SH-SY5Y (cell line): ENCODE measurements at regions not wholly inside any gene's neighbourhood (a gene's known extent, or its start where the extent isn't known, plus 50 kb on each side); places are given as distances from the start of the nearest gene placed in this dataset.

Experiments
- GATA2 ChIP-seq: IDR thresholded peaks from 2 replicates; pipeline ENCODE4 v1.6.1; 2011; ENCODE audit warnings: mild to moderate bottlenecking, low read depth, low read length
- GATA3 ChIP-seq: IDR thresholded peaks from 2 replicates; pipeline ENCODE4 v1.6.1; 2011; ENCODE audit warnings: low read depth, mild to moderate bottlenecking, low read length, moderate library complexity

DNA sequence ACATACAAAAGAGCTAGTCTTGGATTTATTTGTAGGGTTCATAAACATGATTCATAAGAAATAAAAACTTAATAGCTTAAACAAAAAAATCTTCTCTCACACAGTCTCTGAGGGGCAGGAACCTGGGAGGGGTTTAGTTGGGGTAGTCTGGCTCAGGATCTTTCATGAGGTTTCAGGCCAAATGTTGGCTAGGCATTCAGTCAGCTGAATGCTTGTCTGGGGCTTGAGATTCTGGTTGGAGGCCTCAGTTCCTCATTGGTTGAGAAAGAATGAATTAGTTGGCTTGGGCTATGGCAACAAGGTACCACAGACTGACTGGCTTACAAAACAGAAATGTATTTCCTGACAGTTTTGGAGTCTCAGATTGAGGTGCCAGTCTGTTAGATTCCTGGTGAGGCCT lies 74.3 kb downstream of the ANKRD7 start:
- TF ChIP-seq GATA3 = no peak
- no peak for TF ChIP-seq GATA2

DNA sequence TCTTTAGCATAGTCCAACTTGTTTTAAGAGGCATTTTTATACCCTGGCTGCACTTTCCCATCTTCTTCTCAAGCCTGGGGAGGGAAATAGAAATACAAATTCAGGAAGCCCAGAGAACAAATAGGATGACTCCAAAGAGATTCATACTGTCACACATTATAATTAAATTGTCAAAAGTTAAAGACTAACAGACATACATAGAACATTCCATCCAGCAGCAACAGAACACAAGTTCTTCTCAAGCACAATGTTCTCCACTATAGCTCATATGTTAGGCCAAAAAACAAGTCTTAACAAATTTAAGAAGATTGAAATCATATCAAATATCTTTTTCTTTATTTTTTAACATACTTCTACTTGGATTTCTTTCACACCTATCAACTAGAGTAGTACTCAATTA lies 75.7 kb downstream of the ANKRD7 start:
- TF ChIP-seq GATA3 (no peak), GATA2 (no peak)

GRCh38 chr7:118304100-118304499 lies 79.6 kb downstream of the ANKRD7 start:
- TF ChIP-seq GATA3 (no peak), GATA2 (no peak)

DNA sequence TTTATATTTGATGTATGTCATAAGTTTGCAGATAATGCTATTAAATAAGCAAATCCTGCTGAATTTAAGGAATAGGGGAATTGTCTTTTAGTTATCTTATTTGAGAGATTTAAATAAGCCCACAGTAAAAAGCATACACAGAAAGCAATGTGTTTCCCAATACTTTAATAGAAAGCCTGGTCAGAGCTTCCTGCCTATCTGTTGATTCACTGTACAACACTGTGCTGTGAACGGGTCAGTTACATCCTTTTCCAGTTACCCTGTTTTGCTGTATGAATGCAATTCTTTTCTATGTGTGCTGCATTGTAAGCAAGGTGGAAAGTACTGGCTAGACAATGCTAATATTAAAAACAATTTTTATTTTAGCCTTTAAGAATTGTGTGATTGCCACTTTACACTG lies 81.2 kb downstream of the ANKRD7 start:
- TF ChIP-seq GATA3 (no peak), GATA2 (no peak)

DNA sequence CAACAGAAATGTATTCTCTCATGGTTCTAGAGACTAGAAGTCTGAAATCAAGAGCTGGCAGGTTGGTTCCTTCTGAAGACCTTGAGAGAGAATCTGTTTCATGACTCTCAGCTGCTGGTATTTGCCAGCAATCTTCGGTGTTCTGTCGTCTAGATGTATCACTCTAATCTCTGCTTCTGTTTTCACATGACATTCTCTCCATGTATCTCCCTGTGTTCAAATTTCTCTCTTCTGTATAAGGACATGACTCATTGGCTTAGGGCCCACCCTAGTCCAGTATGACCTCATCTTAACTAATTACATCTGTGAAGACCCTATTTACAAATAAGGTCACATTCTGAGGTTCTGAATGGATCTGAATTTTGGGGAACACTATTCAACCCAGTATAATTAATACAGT lies 82.3 kb downstream of the ANKRD7 start:
- no peak for TF ChIP-seq GATA3
- no peak for TF ChIP-seq GATA2

DNA sequence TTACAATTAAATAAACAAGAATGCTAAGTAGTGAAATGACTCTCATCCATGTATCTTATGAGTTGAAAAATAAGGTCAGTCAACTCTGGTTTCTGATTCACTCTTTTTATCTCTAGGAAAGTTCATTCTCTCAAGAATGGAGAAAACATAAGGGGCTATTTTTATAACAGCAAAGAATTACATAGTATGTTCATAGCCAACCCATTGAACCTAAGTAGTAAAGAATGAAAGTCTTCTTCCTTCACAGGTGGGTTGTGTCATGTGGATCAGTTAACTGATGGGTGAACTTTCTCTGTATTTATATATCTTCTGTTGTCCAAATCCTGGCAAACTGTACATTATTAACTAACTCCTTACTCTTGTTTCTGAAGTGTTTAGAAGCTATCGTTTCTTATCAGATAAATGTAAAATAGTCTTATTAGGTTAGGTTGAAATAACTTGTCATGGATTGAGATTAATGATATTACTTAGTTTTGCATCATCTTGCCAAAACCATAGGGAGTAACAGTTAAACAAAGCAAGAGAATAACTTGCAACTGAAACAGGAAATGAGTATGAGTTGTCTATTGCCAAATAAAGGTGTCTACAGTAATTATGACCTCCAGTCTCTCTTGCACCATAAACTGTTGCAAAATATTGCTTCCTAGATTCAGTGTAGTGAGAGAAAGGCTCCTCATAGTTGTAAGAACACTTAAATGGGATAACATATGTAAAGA lies 86.8 kb downstream of the ANKRD7 start:
- TF ChIP-seq GATA2 (no peak), GATA3 (no peak)

GRCh38 chr7:118312051-118312450 lies 87.5 kb downstream of the ANKRD7 start:
- TF ChIP-seq GATA3 (no peak), GATA2 (no peak)

DNA sequence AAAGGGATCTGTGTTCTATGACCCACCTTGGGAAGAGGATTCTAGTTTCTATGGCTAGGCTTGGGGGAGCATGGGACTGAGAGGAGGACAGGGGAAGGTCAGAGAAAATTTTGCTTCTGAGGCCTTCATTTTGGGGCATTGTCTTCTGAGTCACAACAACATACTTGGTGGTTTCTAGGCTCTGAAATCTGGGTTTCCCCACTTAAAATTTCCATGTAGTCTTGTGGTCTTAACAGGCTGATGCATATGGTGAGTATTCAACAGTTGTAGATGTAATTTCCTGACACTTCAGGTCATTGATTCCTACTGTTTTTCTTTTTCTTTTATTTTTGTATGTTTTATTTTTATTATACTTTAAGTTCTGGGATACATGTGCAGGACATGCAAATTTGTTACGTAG lies 88.5 kb downstream of the ANKRD7 start:
- no peak for TF ChIP-seq GATA2
- no peak for TF ChIP-seq GATA3

DNA sequence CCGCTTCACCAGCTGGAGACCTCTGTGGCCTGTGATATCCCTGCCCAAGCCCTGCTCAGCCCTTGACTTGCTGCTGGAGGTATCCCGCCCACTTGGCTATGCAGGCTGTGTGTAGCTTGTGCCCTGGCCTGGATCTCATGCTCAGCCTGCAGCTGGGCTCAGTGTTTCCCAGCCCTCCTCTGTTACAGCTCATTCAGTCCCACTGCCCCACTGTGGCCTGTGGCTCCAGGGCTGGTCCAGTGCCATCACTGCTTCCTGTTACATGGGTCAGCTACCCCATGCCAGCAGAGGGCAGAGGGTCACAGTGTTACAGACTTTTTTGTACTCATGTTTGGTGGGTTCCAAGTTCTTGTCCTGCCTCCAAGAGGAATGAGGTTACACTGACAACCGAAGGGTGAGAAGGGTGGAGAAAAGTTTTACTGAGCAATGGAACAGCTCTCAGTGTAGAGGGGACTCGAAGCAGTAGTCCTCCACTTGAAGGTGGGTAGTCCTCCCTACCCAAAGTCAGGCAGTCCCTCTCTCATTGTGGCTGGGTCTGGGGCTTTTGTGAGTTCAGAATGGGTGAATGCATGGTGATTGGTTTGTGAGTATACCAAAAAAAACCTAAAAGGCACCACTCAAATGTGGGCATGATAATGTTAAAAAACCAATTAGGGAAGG lies 100.4 kb downstream of the ANKRD7 start:
- no peak for TF ChIP-seq GATA2
- TF ChIP-seq GATA3 = no peak

GRCh38 chr7:118325450-118325808 lies 100.9 kb downstream of the ANKRD7 start:
- no peak for TF ChIP-seq GATA3
- no peak for TF ChIP-seq GATA2

DNA sequence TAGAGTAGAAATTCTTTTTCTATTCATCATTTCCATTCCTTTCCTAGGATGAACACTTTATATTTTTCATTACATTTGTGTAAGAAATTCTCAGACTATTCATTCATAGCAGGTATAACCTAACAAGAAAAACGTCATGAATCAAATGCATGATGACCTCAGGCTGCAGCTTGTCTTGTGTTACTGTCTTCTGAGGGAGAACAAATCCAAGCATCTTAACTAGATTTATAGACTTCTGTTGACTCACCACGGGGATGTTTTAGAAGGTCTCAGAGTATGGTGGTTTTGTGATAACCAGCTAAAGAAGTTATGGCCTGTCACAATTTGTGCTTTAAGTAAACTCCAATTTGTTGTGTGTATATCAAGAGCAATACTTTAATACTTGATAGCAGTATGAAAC lies 102.7 kb downstream of the ANKRD7 start:
- no peak for TF ChIP-seq GATA3
- no peak for TF ChIP-seq GATA2

- TF ChIP-seq GATA2 (no peak), GATA3 (no peak)
These were observed 104.2 kb downstream of the ANKRD7 start for GRCh38 chr7:118328505-118329211.

GRCh38 chr7:118330388-118330787 lies 105.9 kb downstream of the ANKRD7 start:
- no peak for TF ChIP-seq GATA3

DNA sequence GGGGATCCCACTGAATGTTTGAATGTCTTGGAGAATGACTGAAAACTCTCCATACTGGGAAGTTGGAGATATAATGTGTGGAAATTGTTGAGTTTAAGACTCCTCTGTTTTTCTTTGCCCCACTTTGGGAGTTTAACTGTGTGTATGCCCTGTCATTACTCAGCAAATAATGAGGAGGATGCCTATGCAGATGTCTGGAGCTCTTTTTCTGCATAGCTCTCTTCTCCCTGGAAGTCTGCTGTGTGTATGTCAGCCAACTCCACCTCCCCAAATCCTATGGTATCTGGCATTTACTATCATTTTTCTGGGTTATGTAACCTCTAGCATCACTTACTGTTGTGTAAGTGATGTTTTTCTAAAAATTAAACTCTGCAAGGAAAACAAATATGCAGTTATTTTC lies 122.2 kb downstream of the ANKRD7 start:
- TF ChIP-seq GATA3 (no peak), GATA2 (no peak)

GRCh38 chr7:118349604-118350003 lies 125.1 kb downstream of the ANKRD7 start:
- no peak for TF ChIP-seq GATA3
- TF ChIP-seq GATA2 = no peak

- no peak for TF ChIP-seq GATA3
- no peak for TF ChIP-seq GATA2
These were observed 125.8 kb downstream of the ANKRD7 start for GRCh38 chr7:118350260-118350659.
